Activated CD4-positive, alpha-beta T cell treated with anti-CD3 and anti-CD28 coated beads, Interleukin-2, amount 50 U/mL, for 4 hours (primary cell): ENCODE measurements at regions not wholly inside any gene's neighbourhood (a gene's known extent, or its start where the extent isn't known, plus 50 kb on each side); places are given as distances from the start of the nearest gene placed in this dataset.

Source experiments
- DNase-seq, 2 experiments: peaks; one replicate each; pipeline ENCODE4 v3.0.0-alpha.2; 2020

DNA sequence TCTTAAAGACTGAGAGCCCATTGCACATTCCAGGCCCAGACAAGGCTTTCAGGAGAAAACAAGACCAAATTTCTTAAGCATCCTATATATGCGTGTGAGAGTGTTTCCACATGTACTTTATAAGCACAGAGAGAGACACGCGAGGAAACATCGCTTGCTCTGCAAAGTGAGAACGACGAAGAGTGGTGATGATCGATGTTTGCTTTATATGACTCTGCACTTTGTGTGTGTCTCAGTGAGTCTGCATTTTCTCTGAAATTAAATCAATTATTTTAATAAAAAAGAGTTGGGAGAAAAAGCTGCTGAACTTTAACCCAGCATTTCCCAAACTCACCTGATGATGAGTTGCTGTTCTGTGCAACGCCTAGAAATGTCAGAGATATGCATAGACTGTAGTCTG is 61.7 kb upstream of the ZMIZ1 start:
- no peak for DNase-seq

GRCh38 chr10:79007421-79008319 is 61.1 kb upstream of the ZMIZ1 start:
- no peak for DNase-seq

DNA sequence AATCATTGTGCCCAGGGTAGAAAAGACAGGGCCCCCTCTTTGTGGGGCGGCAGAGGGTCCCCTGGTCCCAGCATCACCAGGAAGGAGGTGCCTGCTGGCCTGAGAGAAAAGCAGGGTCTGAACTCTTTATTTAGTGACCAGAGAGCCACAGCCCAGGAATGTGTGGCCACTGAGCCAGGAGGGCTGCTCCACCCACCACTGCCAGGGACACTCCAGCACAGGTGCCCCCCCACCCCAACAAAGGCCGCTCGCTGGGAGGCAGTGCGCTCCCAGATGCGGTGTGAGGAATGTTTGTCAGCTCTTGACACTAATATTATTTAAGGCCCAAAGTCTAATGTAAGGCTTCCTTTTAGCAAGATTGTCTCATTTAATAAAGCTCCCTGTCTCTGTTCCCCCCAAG is 59.6 kb upstream of the ZMIZ1 start:
- no peak for DNase-seq

DNA sequence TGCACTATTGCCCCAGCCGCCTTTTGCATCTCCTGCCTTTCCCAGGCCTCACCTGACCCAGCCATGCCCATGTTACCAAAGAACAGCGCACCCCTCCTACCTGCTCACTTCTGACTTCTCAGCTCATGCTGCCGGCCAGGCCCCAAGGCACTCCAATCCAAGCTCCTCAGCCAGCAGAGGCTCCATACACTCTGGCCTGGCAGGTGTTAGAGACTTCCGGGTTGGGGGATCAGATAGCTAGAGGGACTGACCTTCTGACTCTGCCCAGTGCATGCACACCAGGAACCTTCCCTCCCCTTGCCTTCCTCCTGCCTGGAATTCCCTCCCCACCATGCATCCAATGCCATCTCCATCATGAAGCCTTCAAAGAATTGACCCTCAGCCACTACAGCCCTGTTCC is 56.2 kb upstream of the ZMIZ1 start:
- no peak for DNase-seq

- DNase-seq: no peak
Measured at GRCh38 chr10:79013406-79013987, 55.3 kb upstream of the ZMIZ1 start.

GRCh38 chr10:79014796-79015195 is 54.0 kb upstream of the ZMIZ1 start:
- no peak for DNase-seq

DNA sequence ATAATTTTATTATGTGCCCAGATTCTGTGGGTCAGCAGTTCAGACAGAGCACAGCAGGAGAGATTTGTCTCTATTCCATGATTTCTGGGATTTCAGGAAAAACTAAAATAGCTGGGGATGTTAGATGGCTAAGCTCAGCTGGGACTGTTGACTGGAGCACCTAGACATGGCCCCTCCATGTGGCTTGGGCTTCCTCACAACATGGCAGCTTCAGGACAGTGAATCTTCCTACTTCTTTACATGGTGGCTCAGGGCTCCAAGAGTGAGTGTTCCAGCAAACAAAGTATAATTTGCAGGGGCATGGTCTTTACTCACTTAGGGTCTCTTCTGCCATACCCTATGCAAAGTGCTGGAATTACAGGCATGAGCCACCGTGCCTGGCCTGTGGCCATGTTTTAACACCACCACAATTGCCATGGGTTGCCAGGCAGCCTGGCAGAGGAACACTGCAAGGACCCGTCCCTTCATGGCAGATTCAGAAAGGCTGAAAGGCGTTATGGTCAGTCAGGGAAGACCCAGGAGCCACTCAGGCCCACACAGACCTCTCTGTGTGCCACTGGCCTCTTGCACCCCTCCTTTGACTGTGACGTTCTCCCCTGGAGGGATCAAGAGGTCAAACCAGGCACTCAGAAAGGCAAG is 50.8 kb upstream of the ZMIZ1 start:
- DNase-seq: no peak

DNA sequence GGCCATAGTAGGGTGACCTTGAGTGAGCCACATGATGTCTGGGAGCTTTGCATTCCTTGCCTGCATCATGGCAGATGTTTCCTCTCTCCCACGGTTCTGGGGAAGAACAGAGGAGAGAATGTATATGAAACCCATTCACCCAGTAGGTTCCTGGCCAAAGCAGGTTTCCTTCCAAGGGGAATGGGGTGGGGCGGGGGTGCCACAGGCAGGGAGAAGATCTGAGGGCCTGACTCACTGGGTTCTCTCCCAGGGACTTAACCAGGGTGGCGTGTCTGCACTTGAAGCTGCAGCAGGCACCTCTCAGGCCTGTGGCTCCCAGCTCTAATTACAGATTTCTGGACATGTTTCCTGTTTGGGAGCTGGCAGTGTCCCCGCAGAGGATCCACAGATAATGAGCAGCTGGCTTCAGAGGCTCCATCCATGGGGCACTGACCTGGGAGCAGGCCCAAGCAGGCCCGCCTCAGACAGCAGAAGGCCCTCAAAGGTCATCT is 50.2 kb upstream of the ZMIZ1 start:
- no peak for DNase-seq
